ENCODE measurements at regions not wholly inside any gene's neighbourhood (a gene's known extent, or its start where the extent isn't known, plus 50 kb on each side); places are given as distances from the start of the nearest gene placed in this dataset.
"Not testable (repeated sequence)": the region's sequence is repeated elsewhere in the genome, so short reads cannot be mapped to it uniquely, and the experiment has no call there.

GRCh38 chr14:106768972-106769700, 1242.8 kb downstream of the TMEM121 start:
- DNase-seq (ENCODE audit: low spot score) = peak; percentile 0

DNA sequence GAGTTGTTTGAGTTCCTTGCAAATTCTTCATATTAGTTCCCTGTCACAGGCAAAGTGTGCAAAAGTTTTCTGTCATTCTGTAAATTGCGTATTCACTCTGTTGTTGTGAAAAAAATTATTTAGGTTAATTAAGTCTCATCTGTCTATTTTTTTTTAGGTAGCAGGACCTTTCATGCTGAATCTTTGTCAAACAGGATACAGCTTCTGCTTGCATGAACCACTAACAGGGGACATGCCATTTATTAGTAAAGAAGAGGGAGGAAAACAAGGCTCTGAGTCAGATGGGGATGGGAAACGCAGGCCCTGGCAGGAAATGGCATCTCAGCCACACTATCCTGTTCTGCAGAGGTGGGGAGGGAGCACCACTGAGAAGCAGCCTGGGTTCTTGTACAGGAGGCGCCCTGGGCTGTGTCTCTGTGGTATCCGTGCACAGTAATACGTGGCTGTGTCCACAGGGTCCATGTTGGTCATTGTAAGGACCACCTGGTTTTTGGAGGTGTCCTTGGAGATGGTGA, 1243.8 kb downstream of the TMEM121 start:
- DNase-seq (ENCODE audit: low spot score) = peak; percentile 1

GRCh38 chr14:106774889-106775480, 1248.6 kb downstream of the TMEM121 start:
- peak; percentile 49 for DNase-seq (ENCODE audit: low spot score)

- peak; percentile 1 for DNase-seq (ENCODE audit: low spot score)
Observed at GRCh38 chr14:106776395-106776983, 1250.1 kb downstream of the TMEM121 start.

DNA sequence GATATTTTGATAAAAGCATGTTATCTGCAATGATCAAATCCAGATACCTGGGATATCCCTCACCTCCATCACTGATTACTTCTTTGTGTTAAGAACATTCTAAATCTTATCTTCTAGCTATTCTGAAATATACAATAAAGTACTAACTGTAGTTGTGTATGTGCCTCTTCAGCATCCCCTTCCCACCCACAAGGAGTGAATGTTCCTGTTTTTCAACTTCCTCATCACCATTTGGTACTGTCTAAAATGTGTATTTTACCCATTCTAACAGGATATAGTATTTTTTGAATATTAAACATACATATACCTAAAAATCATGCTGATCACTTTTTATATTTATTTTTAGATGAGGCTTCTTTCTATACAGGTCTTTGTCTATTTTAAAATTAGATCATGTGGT, 1252.6 kb downstream of the TMEM121 start:
- DNase-seq (ENCODE audit: low spot score) = no peak

GRCh38 chr14:106786697-106787096, 1260.3 kb downstream of the TMEM121 start:
- no peak for DNase-seq (ENCODE audit: low spot score)

DNA sequence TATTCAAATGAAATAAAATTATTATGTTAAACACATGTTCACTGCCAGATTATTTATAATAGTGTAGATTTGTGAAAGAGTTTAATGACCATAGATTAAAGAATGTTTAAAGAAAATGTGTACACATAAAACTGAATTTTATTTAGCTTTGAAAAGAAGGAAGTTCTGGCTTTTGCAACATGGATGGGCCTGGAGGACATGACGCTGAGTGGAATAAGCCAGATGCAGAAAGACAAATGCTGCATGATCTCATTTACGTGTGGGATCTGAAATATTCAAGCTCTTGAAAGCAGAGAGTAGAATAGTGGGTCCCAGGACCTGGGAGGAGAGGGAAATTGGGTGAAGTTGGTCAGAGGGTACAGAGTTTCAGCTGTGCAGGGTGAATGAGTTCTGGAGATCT, 1261.2 kb downstream of the TMEM121 start:
- no peak for DNase-seq (ENCODE audit: low spot score)

- no peak for DNase-seq (ENCODE audit: low spot score)
Observed at GRCh38 chr14:106788534-106788933, 1262.2 kb downstream of the TMEM121 start.

DNA sequence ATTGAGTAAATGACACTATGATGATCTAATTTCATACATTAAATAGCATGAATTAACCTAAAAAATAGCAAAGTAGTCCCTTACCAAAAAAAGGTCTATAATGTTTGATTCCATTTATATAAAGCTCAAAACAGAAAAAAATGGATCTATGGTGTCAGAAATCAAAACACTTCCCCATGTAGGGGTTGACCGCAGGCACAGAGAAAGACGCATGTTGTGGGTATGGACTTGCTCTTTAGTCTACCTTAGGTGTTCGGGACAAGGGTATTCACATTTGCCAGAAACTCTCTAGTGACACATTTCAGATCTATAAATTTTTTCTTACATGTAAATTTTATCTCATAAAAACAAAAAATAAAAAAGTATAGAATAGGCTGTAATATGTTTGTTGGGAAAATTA, 1262.9 kb downstream of the TMEM121 start:
- no peak for DNase-seq (ENCODE audit: low spot score)

- DNase-seq (ENCODE audit: low spot score) = peak; percentile 60
Observed at GRCh38 chr14:106790189-106791036, 1264.0 kb downstream of the TMEM121 start.

GRCh38 chr14:106792543-106792942, 1266.2 kb downstream of the TMEM121 start:
- no peak for DNase-seq (ENCODE audit: low spot score)

GRCh38 chr14:106798166-106798565, 1271.8 kb downstream of the TMEM121 start:
- not testable (repeated sequence) for DNase-seq (ENCODE audit: low spot score)

GRCh38 chr14:106802413-106803364, 1276.3 kb downstream of the TMEM121 start:
- DNase-seq (ENCODE audit: low spot score) = no peak

- DNase-seq (ENCODE audit: low spot score) = no peak
Observed at GRCh38 chr14:106803379-106803778, 1277.0 kb downstream of the TMEM121 start.

DNA sequence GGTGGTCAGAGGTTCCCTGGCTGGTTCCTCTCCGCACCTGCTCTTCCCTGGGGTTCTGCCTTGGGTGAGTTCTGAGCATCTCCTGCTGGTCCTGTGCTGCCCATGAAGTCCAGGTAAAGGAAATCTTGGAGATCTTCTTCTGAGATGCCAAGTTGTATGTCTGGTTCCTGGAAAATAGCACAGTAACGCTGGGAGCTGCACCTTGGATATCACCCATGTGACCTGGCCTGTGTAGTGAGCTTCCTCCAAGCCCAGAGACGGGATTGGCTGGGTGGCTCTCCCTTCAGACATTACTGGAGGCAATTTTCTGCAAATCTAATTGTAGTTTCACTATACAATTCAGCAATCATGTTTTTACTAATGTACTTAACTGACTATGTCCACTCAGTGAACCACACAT, 1281.1 kb downstream of the TMEM121 start:
- no peak for DNase-seq (ENCODE audit: low spot score)

DNA sequence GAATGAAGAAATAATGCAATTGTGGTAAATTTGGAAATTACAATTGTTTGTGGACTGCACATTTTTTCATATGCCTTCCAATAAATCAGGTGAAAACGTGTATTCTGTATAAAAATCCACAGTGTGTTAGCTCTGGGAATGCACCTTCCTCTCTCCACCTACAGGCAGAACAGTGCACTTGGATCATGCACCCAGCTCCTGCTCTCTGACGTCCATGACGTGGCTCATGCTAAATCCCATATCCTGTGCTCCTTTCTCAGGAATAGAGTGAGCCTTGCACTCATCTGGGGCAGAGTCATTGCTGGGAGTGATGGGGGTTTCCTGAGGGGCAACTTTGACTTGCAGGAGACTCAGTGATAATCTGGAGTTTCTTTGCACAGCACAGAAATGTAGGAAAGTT, 1282.1 kb downstream of the TMEM121 start:
- DNase-seq (ENCODE audit: low spot score) = no peak

DNA sequence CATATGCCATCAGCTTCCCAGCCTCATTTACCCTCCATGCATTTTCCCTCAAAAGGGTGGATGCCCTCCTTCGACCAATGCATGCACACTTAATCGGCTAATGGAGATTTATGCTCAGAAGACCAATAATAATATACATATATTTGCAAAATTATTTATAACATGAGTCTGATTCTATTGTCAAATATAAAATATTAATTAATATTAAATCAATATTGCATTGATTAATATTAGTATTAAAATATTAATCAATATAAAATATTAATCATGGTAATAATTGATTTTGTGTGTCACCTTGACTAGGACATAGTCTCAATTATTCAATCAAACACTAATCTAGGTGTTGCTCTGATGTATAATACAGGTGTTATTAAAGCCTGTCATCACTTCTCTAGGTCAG, 1282.5 kb downstream of the TMEM121 start:
- DNase-seq (ENCODE audit: low spot score) = no peak

GRCh38 chr14:106809615-106810014, 1283.2 kb downstream of the TMEM121 start:
- DNase-seq (ENCODE audit: low spot score) = no peak

GRCh38 chr14:106810168-106810567, 1283.8 kb downstream of the TMEM121 start:
- not testable (repeated sequence) for DNase-seq (ENCODE audit: low spot score)

DNA sequence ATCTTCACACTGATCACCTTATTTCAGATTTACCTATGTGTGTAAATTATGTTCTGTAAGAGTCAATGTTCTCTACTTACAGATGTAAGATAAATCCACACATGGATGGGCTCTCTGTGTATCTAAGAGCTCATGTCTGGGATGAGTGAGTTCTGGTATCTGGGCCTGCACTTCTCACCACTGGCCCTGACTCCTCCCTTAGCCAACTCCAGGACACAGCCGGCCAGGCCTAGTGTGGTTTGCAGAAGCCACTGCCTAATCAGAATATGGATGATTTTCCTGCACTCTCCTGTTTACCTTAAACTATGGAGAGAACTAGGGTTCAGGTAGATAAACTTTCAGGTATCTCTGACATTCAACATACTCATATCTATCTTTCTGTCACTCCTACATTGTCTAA, 1284.8 kb downstream of the TMEM121 start:
- no peak for DNase-seq (ENCODE audit: low spot score)
